ENCODE measurements at regions not wholly inside any gene's neighbourhood (a gene's known extent, or its start where the extent isn't known, plus 50 kb on each side); places are given as distances from the start of the nearest gene placed in this dataset.

- Histone ChIP-seq H3K4me3 (ENCODE audit: control insufficient read depth in 2 of 3, extremely low read depth in 1 of 3, insufficient read depth in 2 of 3, low read depth in 1 of 3, low read length in 3 of 3) (no peak overlapping the region), H3K27ac (ENCODE audit: control insufficient read depth, insufficient read depth, low read length) (no peak overlapping the region), H3K36me3 (ENCODE audit: control insufficient read depth in 2 of 2, extremely low read depth in 1 of 2, insufficient read depth in 2 of 2, low read length in 2 of 2) (no peaks in the 10 kb centered on the region), H3K27me3 (ENCODE audit: control insufficient read depth, extremely low read depth, insufficient read depth, low read length) (no peaks in the 10 kb centered on the region), H3K9ac (ENCODE audit: control insufficient read depth, extremely low read depth, insufficient read depth, low read length) (no peak overlapping the region), H2AFZ (ENCODE audit: control insufficient read depth, low read length) (no peak overlapping the region), H3K79me2 (ENCODE audit: control insufficient read depth, insufficient read depth, low read length) (no peaks in the 10 kb centered on the region), H3K9me3 (ENCODE audit: control insufficient read depth, low read depth, low read length) (no peaks in the 10 kb centered on the region), H4K20me1 (ENCODE audit: control insufficient read depth, extremely low read depth, insufficient read depth, low read length) (no peaks in the 10 kb centered on the region), H3K4me1 (ENCODE audit: control insufficient read depth, extremely low read depth, insufficient read depth, low read length) (no peaks in the 10 kb centered on the region), H3K4me2 (ENCODE audit: control insufficient read depth, extremely low read depth, insufficient read depth, low read depth, low read length) (no peak overlapping the region), H3K9me1 (ENCODE audit: control insufficient read depth, extremely low read depth, insufficient read depth, low read length) (no peaks in the 10 kb centered on the region)
- TF ChIP-seq, protein P1, sequence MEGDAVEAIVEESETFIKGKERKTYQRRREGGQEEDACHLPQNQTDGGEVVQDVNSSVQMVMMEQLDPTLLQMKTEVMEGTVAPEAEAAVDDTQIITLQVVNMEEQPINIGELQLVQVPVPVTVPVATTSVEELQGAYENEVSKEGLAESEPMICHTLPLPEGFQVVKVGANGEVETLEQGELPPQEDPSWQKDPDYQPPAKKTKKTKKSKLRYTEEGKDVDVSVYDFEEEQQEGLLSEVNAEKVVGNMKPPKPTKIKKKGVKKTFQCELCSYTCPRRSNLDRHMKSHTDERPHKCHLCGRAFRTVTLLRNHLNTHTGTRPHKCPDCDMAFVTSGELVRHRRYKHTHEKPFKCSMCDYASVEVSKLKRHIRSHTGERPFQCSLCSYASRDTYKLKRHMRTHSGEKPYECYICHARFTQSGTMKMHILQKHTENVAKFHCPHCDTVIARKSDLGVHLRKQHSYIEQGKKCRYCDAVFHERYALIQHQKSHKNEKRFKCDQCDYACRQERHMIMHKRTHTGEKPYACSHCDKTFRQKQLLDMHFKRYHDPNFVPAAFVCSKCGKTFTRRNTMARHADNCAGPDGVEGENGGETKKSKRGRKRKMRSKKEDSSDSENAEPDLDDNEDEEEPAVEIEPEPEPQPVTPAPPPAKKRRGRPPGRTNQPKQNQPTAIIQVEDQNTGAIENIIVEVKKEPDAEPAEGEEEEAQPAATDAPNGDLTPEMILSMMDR (optimal IDR thresholded peaks at IDR 0.05 in 1 of 3, IDR thresholded peaks at IDR 0.05 in 1 of 3, conservative IDR thresholded peaks at IDR 0.05 in 1 of 3; ENCODE audit: extremely low read depth in 1 of 3, insufficient read depth in 2 of 3, low read length in 3 of 3): no peak
- TF ChIP-seq EZH2 (IDR thresholded peaks at IDR 0.05; ENCODE audit: low read length): no peak
- no peak for DNase-seq (ENCODE audit: low read depth, low spot score)
- no peak for FAIRE-seq
- dilution Hi-C loops (cut with MboI; ENCODE audit: extremely low pct_ligation_motif_present, low sequenced_read_pairs): no loop called here
Measured at GRCh38 chr11:92657226-92657625, 312.2 kb upstream of the MTNR1B start.

DNA sequence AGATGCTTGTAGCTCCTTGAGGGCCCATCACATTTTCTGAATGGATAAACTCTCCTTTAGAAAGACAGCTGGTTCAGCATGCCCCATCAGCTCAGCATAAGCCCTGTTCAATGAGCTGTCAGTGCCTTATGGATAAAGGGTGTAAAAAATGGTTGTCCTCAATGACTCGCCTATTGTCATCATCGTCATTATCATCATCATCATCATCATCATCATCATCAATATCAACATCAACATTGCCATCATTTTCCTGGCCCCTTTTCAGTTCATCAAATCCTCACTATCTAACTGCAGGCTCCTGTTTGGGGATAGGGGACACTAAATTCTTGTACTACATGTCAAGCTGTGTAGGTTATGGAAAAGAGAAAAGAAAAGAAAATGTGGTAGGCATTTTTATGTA, 310.7 kb upstream of the MTNR1B start:
- Histone ChIP-seq H3K79me2 (ENCODE audit: control insufficient read depth, insufficient read depth, low read length) (no peaks in the 10 kb centered on the region), H2AFZ (ENCODE audit: control insufficient read depth, low read length) (no peak overlapping the region), H3K9ac (ENCODE audit: control insufficient read depth, extremely low read depth, insufficient read depth, low read length) (no peak overlapping the region), H4K20me1 (ENCODE audit: control insufficient read depth, extremely low read depth, insufficient read depth, low read length) (no peaks in the 10 kb centered on the region), H3K4me2 (ENCODE audit: control insufficient read depth, extremely low read depth, insufficient read depth, low read depth, low read length) (no peak overlapping the region), H3K36me3 (ENCODE audit: control insufficient read depth in 2 of 2, extremely low read depth in 1 of 2, insufficient read depth in 2 of 2, low read length in 2 of 2) (no peaks in the 10 kb centered on the region), H3K27ac (ENCODE audit: control insufficient read depth, insufficient read depth, low read length) (no peak overlapping the region), H3K27me3 (ENCODE audit: control insufficient read depth, extremely low read depth, insufficient read depth, low read length) (no peaks in the 10 kb centered on the region), H3K9me3 (ENCODE audit: control insufficient read depth, low read depth, low read length) (no peaks in the 10 kb centered on the region), H3K4me3 (ENCODE audit: control insufficient read depth in 2 of 3, extremely low read depth in 1 of 3, insufficient read depth in 2 of 3, low read depth in 1 of 3, low read length in 3 of 3) (no peak overlapping the region), H3K9me1 (ENCODE audit: control insufficient read depth, extremely low read depth, insufficient read depth, low read length) (no peaks in the 10 kb centered on the region), H3K4me1 (ENCODE audit: control insufficient read depth, extremely low read depth, insufficient read depth, low read length) (no peaks in the 10 kb centered on the region)
- DNase-seq (ENCODE audit: low read depth, low spot score) (no peak), FAIRE-seq (no peak)
- dilution Hi-C loops (cut with MboI; ENCODE audit: extremely low pct_ligation_motif_present, low sequenced_read_pairs): no loop called here
- TF ChIP-seq, protein P1 (optimal IDR thresholded peaks at IDR 0.05 in 1 of 3, IDR thresholded peaks at IDR 0.05 in 1 of 3, conservative IDR thresholded peaks at IDR 0.05 in 1 of 3; ENCODE audit: extremely low read depth in 1 of 3, insufficient read depth in 2 of 3, low read length in 3 of 3): no peak
- no peak for TF ChIP-seq EZH2 (IDR thresholded peaks at IDR 0.05; ENCODE audit: low read length)

Measured in keratinocyte (primary cell).